ENCODE measurements at regions not wholly inside any gene's neighbourhood (a gene's known extent, or its start where the extent isn't known, plus 50 kb on each side); places are given as distances from the start of the nearest gene placed in this dataset.

DNA sequence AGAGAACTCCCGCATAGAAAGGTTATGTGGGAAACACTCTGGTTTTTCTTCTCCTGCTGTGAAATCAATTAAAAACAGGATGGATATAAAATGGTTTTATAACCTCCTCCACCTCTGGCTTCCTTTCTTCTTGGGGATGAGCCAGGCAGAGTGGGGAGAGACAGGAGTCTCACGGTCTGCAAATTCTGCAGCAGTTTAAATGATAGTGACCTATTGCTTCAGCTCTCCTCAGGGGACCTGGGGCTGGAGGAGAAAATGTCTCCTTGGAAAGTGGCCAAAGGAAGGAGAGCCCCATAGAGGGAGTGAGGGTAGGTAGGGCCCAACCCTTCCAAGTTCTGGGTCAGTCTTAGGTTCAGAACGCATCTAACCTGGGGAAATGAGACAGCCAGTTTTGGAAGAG is 118.8 kb downstream of the MTX3 start:
- FAIRE-seq: no peak
- Histone ChIP-seq H4K91ac (replicated peaks; ENCODE audit: insufficient read length, low read length) (no peak overlapping the region), H3K18ac (ENCODE audit: extremely low read depth, low read length) (no peak overlapping the region), H3K27me3 (replicated peaks in 1 of 4; ENCODE audit: control insufficient read depth in 3 of 4, extremely low read depth in 1 of 4, insufficient read depth in 3 of 4, low read length in 3 of 4) (no peaks in the 10 kb centered on the region), H3K4me3 (ENCODE audit: extremely low read depth in 1 of 4, insufficient read depth in 2 of 4, low read depth in 3 of 4, low read length in 4 of 4) (no peak overlapping the region), H3K23me2 (ENCODE audit: low read depth, low read length) (no peaks in the 10 kb centered on the region), H3K4ac (replicated peaks; ENCODE audit: insufficient read length, low read depth, low read length) (no peak overlapping the region), H2BK12ac (ENCODE audit: low read depth, low read length) (no peak overlapping the region), H2AFZ (ENCODE audit: low read length) (no peak overlapping the region), H2BK5ac (ENCODE audit: low read depth, low read length) (no peak overlapping the region), H4K8ac (ENCODE audit: extremely low read depth, insufficient read depth, low read length) (no peak overlapping the region), H2BK20ac (ENCODE audit: low read length) (no peak overlapping the region), H3K23ac (ENCODE audit: insufficient read length) (no peak overlapping the region), H3K4me2 (ENCODE audit: insufficient read depth in 1 of 2, low read depth in 2 of 2, low read length in 2 of 2) (no peak overlapping the region), H3K14ac (ENCODE audit: insufficient read length) (no peak overlapping the region), H4K20me1 (replicated peaks in 1 of 2; ENCODE audit: control insufficient read depth in 1 of 2, insufficient read depth in 2 of 2, low read length in 2 of 2) (no peaks in the 10 kb centered on the region), H4K5ac (ENCODE audit: insufficient read length, low read depth, low read length) (no peak overlapping the region), H2BK120ac (replicated peaks; ENCODE audit: low read depth, low read length) (no peak overlapping the region), H2BK15ac (ENCODE audit: low read length) (no peak overlapping the region), H3K9me3 (ENCODE audit: insufficient read depth in 2 of 2, low read depth in 1 of 2, low read length in 1 of 2) (no peaks in the 10 kb centered on the region), H3K79me2 (ENCODE audit: control insufficient read depth in 1 of 2, insufficient read depth in 2 of 2, low read length in 2 of 2) (no peaks in the 10 kb centered on the region), H3K9ac (replicated peaks in 1 of 4; ENCODE audit: extremely low read depth in 1 of 4, low read depth in 3 of 4, low read length in 3 of 4) (no peak overlapping the region), H3K36me3 (ENCODE audit: control insufficient read depth in 2 of 4, insufficient read depth in 4 of 4, low read length in 3 of 4) (no peaks in the 10 kb centered on the region), H2AK5ac (ENCODE audit: low read depth, low read length) (no peak overlapping the region), H3K27ac (ENCODE audit: low read depth, low read length) (no peak overlapping the region), H3K56ac (replicated peaks; ENCODE audit: insufficient read length, low read depth, low read length) (no peak overlapping the region), H3K4me1 (replicated peaks in 1 of 4; ENCODE audit: control insufficient read depth in 3 of 4, insufficient read depth in 4 of 4, low read length in 3 of 4) (no peaks in the 10 kb centered on the region), H3K79me1 (ENCODE audit: low read depth, low read length) (no peaks in the 10 kb centered on the region)
- ChIA-PET POLR2A (ENCODE audit: partially characterized antibody) (no interaction called here), CTCF (ENCODE audit: partially characterized antibody) (interaction anchor here (0.7 kb wide), 1 partner anchor 211 kb away, joined by 3 read pairs; no protein-coding TSS in a partner anchor)
- TF ChIP-seq JUND (IDR thresholded peaks at IDR 0.05; ENCODE audit: low read length) (no peak), MAFK (IDR thresholded peaks at IDR 0.05; ENCODE audit: low read depth, low read length) (no peak), SP4 (IDR thresholded peaks at IDR 0.05; ENCODE audit: low read length) (no peak), ASH2L (IDR thresholded peaks at IDR 0.05; ENCODE audit: low read length) (no peak), PHF8 (conservative IDR thresholded peaks at IDR 0.05; ENCODE audit: low read depth, low read length) (no peak), SP1 (IDR thresholded peaks at IDR 0.05; ENCODE audit: low read depth, low read length) (no peak), POLR2AphosphoS5 (IDR thresholded peaks at IDR 0.05; ENCODE audit: low read depth, low read length) (no peak), POLR2A (IDR thresholded peaks at IDR 0.05; ENCODE audit: control extremely low read depth in 1 of 2, low read depth in 2 of 2, low read length in 2 of 2) (no peak), NRF1 (IDR thresholded peaks at IDR 0.05; ENCODE audit: low read depth, low read length) (no peak), TAF7 (optimal IDR thresholded peaks at IDR 0.05; ENCODE audit: borderline replicate concordance, low read depth, low read length) (no peak), GABPA (IDR thresholded peaks at IDR 0.05; ENCODE audit: borderline replicate concordance, insufficient read depth, low read length) (no peak)
- TF ChIP-seq, protein P1, sequence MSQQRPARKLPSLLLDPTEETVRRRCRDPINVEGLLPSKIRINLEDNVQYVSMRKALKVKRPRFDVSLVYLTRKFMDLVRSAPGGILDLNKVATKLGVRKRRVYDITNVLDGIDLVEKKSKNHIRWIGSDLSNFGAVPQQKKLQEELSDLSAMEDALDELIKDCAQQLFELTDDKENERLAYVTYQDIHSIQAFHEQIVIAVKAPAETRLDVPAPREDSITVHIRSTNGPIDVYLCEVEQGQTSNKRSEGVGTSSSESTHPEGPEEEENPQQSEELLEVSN (IDR thresholded peaks at IDR 0.05): no peak
- no peak for DNase-seq (ENCODE audit: low read depth in 1 of 2, low spot score in 2 of 2)
- 86% methylated on average over 3 of the region's 3 CpGs; no CpG with 5 or more reads in 1 of the 2 experiments for WGBS, 2 experiments (ENCODE audit: extremely low coverage in 1 of 2, insufficient coverage in 1 of 2, insufficient read length in 1 of 2, insufficient replicate concordance in 2 of 2, low coverage in 1 of 2, low lambda C conversion rate in 2 of 2, missing lambda C conversion rate in 1 of 2)
